ENCODE measurements at regions not wholly inside any gene's neighbourhood (a gene's known extent, or its start where the extent isn't known, plus 50 kb on each side); places are given as distances from the start of the nearest gene placed in this dataset.

DNA sequence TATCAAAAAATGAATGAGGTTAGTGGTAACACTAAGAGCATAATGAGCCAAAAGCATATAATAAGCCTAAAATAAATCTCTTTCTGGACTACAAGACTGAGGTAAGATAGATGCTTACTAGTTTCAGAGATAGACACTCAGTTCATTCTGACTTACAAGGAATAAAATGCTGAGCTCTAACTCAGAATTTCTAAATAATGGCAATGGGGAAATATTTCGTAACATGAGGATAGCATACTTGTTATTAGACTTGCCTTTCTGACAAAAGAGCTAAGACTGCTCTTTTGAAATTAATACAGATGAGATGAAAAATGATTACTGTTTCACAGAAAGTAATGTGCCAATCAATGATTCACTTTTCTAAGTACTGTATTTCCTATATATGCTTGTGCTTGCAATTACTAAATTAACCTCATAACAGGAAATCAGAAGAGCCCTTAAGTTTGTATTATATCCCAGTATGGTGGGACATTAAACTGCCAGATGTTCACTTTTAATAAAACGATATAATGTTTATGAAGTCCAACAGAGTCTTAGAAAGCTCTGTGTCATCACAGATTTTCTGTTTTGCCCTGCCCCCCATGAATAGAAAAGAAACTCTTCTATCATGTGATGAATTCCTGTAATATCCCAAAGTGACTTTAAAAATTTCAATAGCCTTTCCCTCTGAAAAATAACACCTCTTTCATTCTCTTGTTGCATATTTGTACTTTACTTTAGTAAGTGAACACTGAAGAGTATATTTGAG is 2771.0 kb upstream of the PCDH20 start (continued):
- TF ChIP-seq, protein P1, sequence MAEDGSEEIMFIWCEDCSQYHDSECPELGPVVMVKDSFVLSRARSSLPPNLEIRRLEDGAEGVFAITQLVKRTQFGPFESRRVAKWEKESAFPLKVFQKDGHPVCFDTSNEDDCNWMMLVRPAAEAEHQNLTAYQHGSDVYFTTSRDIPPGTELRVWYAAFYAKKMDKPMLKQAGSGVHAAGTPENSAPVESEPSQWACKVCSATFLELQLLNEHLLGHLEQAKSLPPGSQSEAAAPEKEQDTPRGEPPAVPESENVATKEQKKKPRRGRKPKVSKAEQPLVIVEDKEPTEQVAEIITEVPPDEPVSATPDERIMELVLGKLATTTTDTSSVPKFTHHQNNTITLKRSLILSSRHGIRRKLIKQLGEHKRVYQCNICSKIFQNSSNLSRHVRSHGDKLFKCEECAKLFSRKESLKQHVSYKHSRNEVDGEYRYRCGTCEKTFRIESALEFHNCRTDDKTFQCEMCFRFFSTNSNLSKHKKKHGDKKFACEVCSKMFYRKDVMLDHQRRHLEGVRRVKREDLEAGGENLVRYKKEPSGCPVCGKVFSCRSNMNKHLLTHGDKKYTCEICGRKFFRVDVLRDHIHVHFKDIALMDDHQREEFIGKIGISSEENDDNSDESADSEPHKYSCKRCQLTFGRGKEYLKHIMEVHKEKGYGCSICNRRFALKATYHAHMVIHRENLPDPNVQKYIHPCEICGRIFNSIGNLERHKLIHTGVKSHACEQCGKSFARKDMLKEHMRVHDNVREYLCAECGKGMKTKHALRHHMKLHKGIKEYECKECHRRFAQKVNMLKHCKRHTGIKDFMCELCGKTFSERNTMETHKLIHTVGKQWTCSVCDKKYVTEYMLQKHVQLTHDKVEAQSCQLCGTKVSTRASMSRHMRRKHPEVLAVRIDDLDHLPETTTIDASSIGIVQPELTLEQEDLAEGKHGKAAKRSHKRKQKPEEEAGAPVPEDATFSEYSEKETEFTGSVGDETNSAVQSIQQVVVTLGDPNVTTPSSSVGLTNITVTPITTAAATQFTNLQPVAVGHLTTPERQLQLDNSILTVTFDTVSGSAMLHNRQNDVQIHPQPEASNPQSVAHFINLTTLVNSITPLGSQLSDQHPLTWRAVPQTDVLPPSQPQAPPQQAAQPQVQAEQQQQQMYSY (CRISPR knock-in tag; IDR thresholded peaks at IDR 0.05): no peak
- TF ChIP-seq MTA2 (IDR thresholded peaks at IDR 0.05; ENCODE audit: low read depth) (no peak), CEBPB (IDR thresholded peaks at IDR 0.05; ENCODE audit: borderline replicate concordance in 1 of 2, low read depth in 2 of 2, low read length in 2 of 2) (no peak), BMI1 (IDR thresholded peaks at IDR 0.05; ENCODE audit: borderline replicate concordance) (no peak), RUNX3 (IDR thresholded peaks at IDR 0.05; ENCODE audit: low read length) (no peak), BHLHE40 (IDR thresholded peaks at IDR 0.05; ENCODE audit: borderline replicate concordance in 1 of 2, low read depth in 2 of 2, low read length in 1 of 2) (no peak)
- TF ChIP-seq, protein P2, sequence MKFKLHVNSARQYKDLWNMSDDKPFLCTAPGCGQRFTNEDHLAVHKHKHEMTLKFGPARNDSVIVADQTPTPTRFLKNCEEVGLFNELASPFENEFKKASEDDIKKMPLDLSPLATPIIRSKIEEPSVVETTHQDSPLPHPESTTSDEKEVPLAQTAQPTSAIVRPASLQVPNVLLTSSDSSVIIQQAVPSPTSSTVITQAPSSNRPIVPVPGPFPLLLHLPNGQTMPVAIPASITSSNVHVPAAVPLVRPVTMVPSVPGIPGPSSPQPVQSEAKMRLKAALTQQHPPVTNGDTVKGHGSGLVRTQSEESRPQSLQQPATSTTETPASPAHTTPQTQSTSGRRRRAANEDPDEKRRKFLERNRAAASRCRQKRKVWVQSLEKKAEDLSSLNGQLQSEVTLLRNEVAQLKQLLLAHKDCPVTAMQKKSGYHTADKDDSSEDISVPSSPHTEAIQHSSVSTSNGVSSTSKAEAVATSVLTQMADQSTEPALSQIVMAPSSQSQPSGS (IDR thresholded peaks at IDR 0.05; ENCODE audit: low read length): no peak
